ENCODE measurements at regions not wholly inside any gene's neighbourhood (a gene's known extent, or its start where the extent isn't known, plus 50 kb on each side); places are given as distances from the start of the nearest gene placed in this dataset.

- DNase-seq (ENCODE audit: low read depth, low spot score) = no peak
- no peak for FAIRE-seq
- H4K20me1 ChIP-seq (ENCODE audit: control insufficient read depth, insufficient read depth) = no peaks in the 10 kb centered on the region
- H3K4me1 ChIP-seq (ENCODE audit: control insufficient read depth, insufficient read depth, low read length) = no peaks in the 10 kb centered on the region
- no peak for ATAC-seq
- H3K9me3 ChIP-seq (replicated peaks; ENCODE audit: control insufficient read depth, insufficient read depth, low read length) = no peaks in the 10 kb centered on the region
- in situ Hi-C loops (cut with MboI) (no loop called here), intact Hi-C loops (cut with micrococcal nuclease; ENCODE audit: unreplicated experiment) (no loop called here)
- H3K27me3 ChIP-seq (replicated peaks in 1 of 2; ENCODE audit: control insufficient read depth in 2 of 2, insufficient read depth in 2 of 2, low read length in 1 of 2) = no peaks in the 10 kb centered on the region
- no peaks in the 10 kb centered on the region for H3K36me3 ChIP-seq (ENCODE audit: control insufficient read depth in 2 of 2, insufficient read depth in 2 of 2, low read length in 1 of 2)
- no peak overlapping the region for H3K4me3 ChIP-seq
- ChIA-PET SMC1A (ENCODE audit: uncharacterized antibody, unreplicated experiment) (no interaction called here), RAD21 (ENCODE audit: unreplicated experiment) (interaction anchor here (1.2 kb wide), 1 partner anchor 19 kb away, joined by 3 read pairs; no protein-coding TSS in a partner anchor), POLR2A (no interaction called here), CTCF (no interaction called here)
- no peak overlapping the region for H3K9ac ChIP-seq (ENCODE audit: control insufficient read depth, insufficient read depth, low read length)
- H3K27ac ChIP-seq (ENCODE audit: control insufficient read depth, insufficient read depth) = no peak overlapping the region
- H2AFZ ChIP-seq (ENCODE audit: control insufficient read depth, low read depth, low read length) = no peak overlapping the region
- no peaks in the 10 kb centered on the region for H3K79me2 ChIP-seq (ENCODE audit: control insufficient read depth, insufficient read depth, low read length)
- no peak overlapping the region for H3K4me2 ChIP-seq (ENCODE audit: control insufficient read depth, insufficient read depth)
- no peak for TF ChIP-seq PAX5 (IDR thresholded peaks at IDR 0.05; ENCODE audit: borderline replicate concordance, low read depth, low read length)
- BruUV-seq (replicated peaks) = no TSS peak
These were observed 243.9 kb upstream of the FAT4 start for GRCh38 chr4:125070861-125071260.

DNA sequence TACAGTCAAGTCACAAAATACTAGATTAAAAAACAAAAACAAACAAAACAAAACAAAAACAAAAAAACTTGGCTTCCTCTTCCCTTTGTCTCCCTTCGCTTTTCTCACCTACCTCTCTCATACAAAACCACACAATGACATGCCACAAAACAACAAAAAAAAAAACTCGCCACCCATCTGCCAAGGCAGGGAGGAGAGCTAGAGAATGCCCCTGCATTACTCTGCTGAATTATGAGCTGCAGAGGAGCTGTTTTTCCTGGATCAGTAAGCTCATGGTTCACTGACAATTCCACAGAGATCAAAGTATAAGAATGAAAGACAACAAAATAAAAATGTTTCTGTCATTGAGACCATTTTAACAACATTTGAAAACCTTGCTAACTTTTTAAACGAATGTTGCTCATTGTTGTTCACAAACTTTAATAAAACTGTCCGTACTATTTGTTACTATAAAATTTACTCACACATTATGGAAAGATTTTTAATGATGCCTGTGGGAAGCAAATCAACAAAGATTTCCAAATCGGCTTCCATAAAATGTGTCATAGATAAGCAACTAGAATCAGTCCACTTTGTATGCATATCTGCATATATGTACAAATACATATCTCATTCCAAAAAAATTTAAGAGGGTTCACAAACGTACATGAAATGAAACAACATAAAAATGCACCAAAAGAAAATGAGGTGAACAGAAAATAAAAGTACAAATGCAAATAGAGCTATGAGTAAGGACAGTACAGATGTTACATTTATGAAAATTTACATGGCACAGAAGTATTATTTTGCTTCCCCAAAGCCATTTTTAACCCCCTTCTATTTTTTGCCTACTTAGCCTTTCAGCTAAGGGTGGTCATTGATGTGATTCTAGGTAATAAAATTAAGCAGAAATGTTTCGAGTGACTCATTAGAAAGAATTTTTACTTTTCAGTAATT lies 252.4 kb upstream of the FAT4 start:
- ChIA-PET POLR2A (no interaction called here), CTCF (interaction anchor here (0.6 kb wide), 1 partner anchor 380 kb away, joined by 4 read pairs; no protein-coding TSS in a partner anchor), RAD21 (ENCODE audit: unreplicated experiment) (no interaction called here), SMC1A (ENCODE audit: uncharacterized antibody, unreplicated experiment) (no interaction called here)
- DNase-seq (ENCODE audit: low read depth, low spot score) (no peak), FAIRE-seq (no peak), ATAC-seq (no peak)
- 18% methylated on average over 7 of the region's 7 CpGs for WGBS (ENCODE audit: insufficient coverage, insufficient replicate concordance, low lambda C conversion rate, missing lambda C conversion rate)
- H3K27me3 ChIP-seq (replicated peaks in 1 of 2; ENCODE audit: control insufficient read depth in 2 of 2, insufficient read depth in 2 of 2, low read length in 1 of 2) = no peaks in the 10 kb centered on the region; a peak in 1 of 4 replicates
- no peak overlapping the region for H3K9ac ChIP-seq (ENCODE audit: control insufficient read depth, insufficient read depth, low read length)
- no peaks in the 10 kb centered on the region for H3K36me3 ChIP-seq (ENCODE audit: control insufficient read depth in 2 of 2, insufficient read depth in 2 of 2, low read length in 1 of 2)
- no TSS peak for BruUV-seq (replicated peaks)
- H3K9me3 ChIP-seq (replicated peaks; ENCODE audit: control insufficient read depth, insufficient read depth, low read length) = no peaks in the 10 kb centered on the region
- TF ChIP-seq ZNF274 (IDR thresholded peaks at IDR 0.05; ENCODE audit: insufficient read depth, insufficient read length) = no peak
- no peak for TF ChIP-seq NFYA (IDR thresholded peaks at IDR 0.05; ENCODE audit: borderline replicate concordance, low read depth, low read length)
- no peak for TF ChIP-seq HCFC1 (IDR thresholded peaks at IDR 0.05; ENCODE audit: low read length)
- TF ChIP-seq SIN3A (IDR thresholded peaks at IDR 0.05; ENCODE audit: low read depth, low read length) = no peak
- no peak overlapping the region for H3K4me2 ChIP-seq (ENCODE audit: control insufficient read depth, insufficient read depth)
- in situ Hi-C loops (cut with MboI) (no loop called here), intact Hi-C loops (cut with micrococcal nuclease; ENCODE audit: unreplicated experiment) (no loop called here)
- no peaks in the 10 kb centered on the region for H3K4me1 ChIP-seq (ENCODE audit: control insufficient read depth, insufficient read depth, low read length)
- no peak overlapping the region for H3K27ac ChIP-seq (ENCODE audit: control insufficient read depth, insufficient read depth)
- no peak overlapping the region for H3K4me3 ChIP-seq
- no peaks in the 10 kb centered on the region for H3K79me2 ChIP-seq (ENCODE audit: control insufficient read depth, insufficient read depth, low read length)
- no peaks in the 10 kb centered on the region for H4K20me1 ChIP-seq (ENCODE audit: control insufficient read depth, insufficient read depth)
- H2AFZ ChIP-seq (ENCODE audit: control insufficient read depth, low read depth, low read length) = no peak overlapping the region

Measured in GM12878 (cell line).